Nephron progenitor cell (in vitro differentiated cells): ENCODE measurements at regions not wholly inside any gene's neighbourhood (a gene's known extent, or its start where the extent isn't known, plus 50 kb on each side); places are given as distances from the start of the nearest gene placed in this dataset.
"Not testable (repeated sequence)": the region's sequence is repeated elsewhere in the genome, so short reads cannot be mapped to it uniquely, and the experiment has no call there.

Source experiments
- DNase-seq: peaks from one replicate; pipeline ENCODE4 v3.0.0; 2021
- H3K27ac Mint-ChIP-seq: 2 replicates; pipeline ENCODE4 v1.8.0; 2021; ENCODE audit warnings: mild to moderate bottlenecking, moderate library complexity, mixed read lengths
- H3K27me3 Mint-ChIP-seq: 2 replicates; pipeline ENCODE4 v1.8.0; 2021; ENCODE audit warnings: mild to moderate bottlenecking, low read depth, mixed read lengths; ENCODE audit not compliant: poor library complexity
- H3K36me3 Mint-ChIP-seq: 2 replicates; pipeline ENCODE4 v1.8.0; 2021; ENCODE audit warnings: low read depth, mixed read lengths
- H3K4me1 Mint-ChIP-seq: 2 replicates; pipeline ENCODE4 v1.8.0; 2021; ENCODE audit warnings: mixed read lengths
- H3K4me3 Mint-ChIP-seq: 2 replicates; pipeline ENCODE4 v1.8.0; 2021; ENCODE audit warnings: mild to moderate bottlenecking, moderate library complexity, mixed read lengths
- H3K9me3 Mint-ChIP-seq: 2 replicates; pipeline ENCODE4 v1.8.0; 2021; ENCODE audit warnings: mild to moderate bottlenecking, moderate library complexity, mixed read lengths
- CTCF ChIP-seq: fragments of 200-600 bp; sonication (generic); IDR thresholded peaks from 2 replicates; pipeline ENCODE4 v1.5.0; 2021; ENCODE audit warnings: antibody characterized with exemption

GRCh38 chr4:27684610-27685011, 824.0 kb downstream of the STIM2 start:
- Mint-ChIP-seq H3K4me1 (no peaks in the 10 kb centered on the region), H3K27ac (no peak overlapping the region), H3K36me3 (no peaks in the 10 kb centered on the region), H3K27me3 (peaks cover 9% of the 10 kb centered on the region), H3K4me3 (no peak overlapping the region), H3K9me3 (no peaks in the 10 kb centered on the region)
- peak; percentile 94 for TF ChIP-seq CTCF
- DNase-seq: peak; percentile 64

GRCh38 chr4:27685091-27685490, 824.5 kb downstream of the STIM2 start:
- Mint-ChIP-seq H3K27me3 (peaks cover 10% of the 10 kb centered on the region), H3K36me3 (no peaks in the 10 kb centered on the region), H3K27ac (no peak overlapping the region), H3K4me1 (no peaks in the 10 kb centered on the region), H3K9me3 (no peaks in the 10 kb centered on the region), H3K4me3 (no peak overlapping the region)
- no peak for TF ChIP-seq CTCF
- no peak for DNase-seq

GRCh38 chr4:27685947-27686346, 825.3 kb downstream of the STIM2 start:
- H3K4me1 Mint-ChIP-seq: no peaks in the 10 kb centered on the region
- H3K9me3 Mint-ChIP-seq: no peaks in the 10 kb centered on the region
- peaks cover 12% of the 10 kb centered on the region for H3K27me3 Mint-ChIP-seq

GRCh38 chr4:27692158-27692557, 831.5 kb downstream of the STIM2 start:
- H3K4me3 Mint-ChIP-seq: no peak overlapping the region
- no peaks in the 10 kb centered on the region for H3K36me3 Mint-ChIP-seq
- no peaks in the 10 kb centered on the region for H3K9me3 Mint-ChIP-seq
- H3K27me3 Mint-ChIP-seq: peaks cover 5% of the 10 kb centered on the region
- TF ChIP-seq CTCF: peak; percentile 53
- DNase-seq: peak; percentile 5
- H3K4me1 Mint-ChIP-seq: peaks cover 6% of the 10 kb centered on the region
- no peak overlapping the region for H3K27ac Mint-ChIP-seq

More at GRCh38 chr4:27685947-27686346, 825.3 kb downstream of the STIM2 start:
- Mint-ChIP-seq H3K36me3 (no peaks in the 10 kb centered on the region), H3K27ac (no peak overlapping the region), H3K4me3 (no peak overlapping the region)
- TF ChIP-seq CTCF: no peak
- no peak for DNase-seq

GRCh38 chr4:27692868-27693634, 832.4 kb downstream of the STIM2 start:
- H3K4me1 Mint-ChIP-seq: peaks cover 8% of the 10 kb centered on the region
- no peaks in the 10 kb centered on the region for H3K9me3 Mint-ChIP-seq
- H3K36me3 Mint-ChIP-seq: no peaks in the 10 kb centered on the region
- DNase-seq: no peak
- H3K4me3 Mint-ChIP-seq: no peak overlapping the region
- peaks cover 5% of the 10 kb centered on the region for H3K27me3 Mint-ChIP-seq
- no peak overlapping the region for H3K27ac Mint-ChIP-seq
- no peak for TF ChIP-seq CTCF

GRCh38 chr4:27696257-27696656, 835.6 kb downstream of the STIM2 start:
- H3K27ac Mint-ChIP-seq, DNase-seq, H3K4me3 Mint-ChIP-seq, H3K36me3 Mint-ChIP-seq, H3K9me3 Mint-ChIP-seq, H3K27me3 Mint-ChIP-seq: not testable (repeated sequence)
- peaks cover 13% of the 10 kb centered on the region for H3K4me1 Mint-ChIP-seq
